Gastroesophageal sphincter (tissue), 3 donors: ENCODE measurements at regions not wholly inside any gene's neighbourhood (a gene's known extent, or its start where the extent isn't known, plus 50 kb on each side); places are given as distances from the start of the nearest gene placed in this dataset.

Experiments used
- CTCF ChIP-seq, 4 experiments: fragments of 200-600 bp in 2 of 4; fragments of 450-650 bp in 2 of 4; sonication (generic) in 1 of 4; IDR thresholded peaks; one replicate each; pipeline ENCODE4 v1.5.1; 2017 to 2019; ENCODE audit warnings: antibody characterized with exemption in 4 of 4, mild to moderate bottlenecking in 2 of 4, moderate library complexity in 2 of 4
- EP300 ChIP-seq: sonication (generic); formaldehyde crosslinking; IDR thresholded peaks from one replicate; pipeline ENCODE4 v1.6.1; 2017; ENCODE audit warnings: antibody characterized with exemption, mild to moderate bottlenecking
- POLR2A ChIP-seq, 2 donors: fragments of 450-650 bp; IDR thresholded peaks; one replicate each; pipeline ENCODE4 v1.6.1; 2017; ENCODE audit warnings: antibody characterized with exemption in 2 of 2, mild to moderate bottlenecking in 2 of 2, moderate library complexity in 1 of 2
- POLR2AphosphoS5 ChIP-seq: sonication (generic); formaldehyde crosslinking; IDR thresholded peaks from one replicate; pipeline ENCODE4 v1.6.1; 2017; ENCODE audit warnings: antibody characterized with exemption

GRCh38 chr16:63201851-63202250, 1165.6 kb upstream of the CDH8 start:
- TF ChIP-seq CTCF (IDR thresholded peaks at IDR 0.05) (no peak), POLR2AphosphoS5 (no peak), POLR2A (IDR thresholded peaks at IDR 0.05) (no peak), EP300 (no peak)
